NCI-H128 (cell line): ENCODE measurements at regions not wholly inside any gene's neighbourhood (a gene's known extent, or its start where the extent isn't known, plus 50 kb on each side); places are given as distances from the start of the nearest gene placed in this dataset.

ENCODE experiments used
- DNase-seq: peaks from one replicate; lab custom pipeline; 2025; ENCODE audit not compliant: unreplicated experiment; lab: John Stamatoyannopoulos, UW

GRCh38 chr10:112092519-112092918 lies 91.0 kb downstream of the GPAM start:
- no peak for DNase-seq

- DNase-seq = no peak
Measured at GRCh38 chr10:112094984-112095383, 88.6 kb downstream of the GPAM start.

GRCh38 chr10:112095731-112096130 lies 87.8 kb downstream of the GPAM start:
- no peak for DNase-seq

GRCh38 chr10:112098682-112099081 lies 84.9 kb downstream of the GPAM start:
- no peak for DNase-seq
